NOMO-1 treated with dmso at 0.1 percent for 144 hours (cell line): ENCODE measurements at regions not wholly inside any gene's neighbourhood (a gene's known extent, or its start where the extent isn't known, plus 50 kb on each side); places are given as distances from the start of the nearest gene placed in this dataset.
"Not testable (repeated sequence)": the region's sequence is repeated elsewhere in the genome, so short reads cannot be mapped to it uniquely, and the experiment has no call there.

Experiments
- DNase-seq: peaks from one replicate; lab custom pipeline; 2025; ENCODE audit not compliant: unreplicated experiment; lab: John Stamatoyannopoulos, UW

GRCh38 chr4:12409507-12410190, 981.0 kb upstream of the HS3ST1 start:
- DNase-seq: no peak

- no peak for DNase-seq
Measured at GRCh38 chr4:12408364-12408763, 979.7 kb upstream of the HS3ST1 start.

- DNase-seq: no peak
Measured at GRCh38 chr4:12403175-12403574, 974.5 kb upstream of the HS3ST1 start.

GRCh38 chr4:12399781-12400180, 971.1 kb upstream of the HS3ST1 start:
- no peak for DNase-seq

- DNase-seq: no peak
Measured at GRCh38 chr4:12393631-12394262, 965.1 kb upstream of the HS3ST1 start.

- no peak for DNase-seq
Measured at GRCh38 chr4:12389604-12390003, 960.9 kb upstream of the HS3ST1 start.

GRCh38 chr4:12382567-12382966, 953.9 kb upstream of the HS3ST1 start:
- no peak for DNase-seq

- no peak for DNase-seq
Measured at GRCh38 chr4:12379191-12379590, 950.5 kb upstream of the HS3ST1 start.

GRCh38 chr4:12375805-12376204, 947.1 kb upstream of the HS3ST1 start:
- DNase-seq: no peak

- not testable (repeated sequence) for DNase-seq
Measured at GRCh38 chr4:12365869-12366268, 937.2 kb upstream of the HS3ST1 start.

- no peak for DNase-seq
Measured at GRCh38 chr4:12360391-12360790, 931.7 kb upstream of the HS3ST1 start.

GRCh38 chr4:12359420-12359819, 930.7 kb upstream of the HS3ST1 start:
- no peak for DNase-seq

GRCh38 chr4:12333083-12333482, 904.4 kb upstream of the HS3ST1 start:
- DNase-seq: not testable (repeated sequence)

- DNase-seq: no peak
Measured at GRCh38 chr4:12324965-12325364, 896.3 kb upstream of the HS3ST1 start.

- DNase-seq: no peak
Measured at GRCh38 chr4:12319765-12320164, 891.1 kb upstream of the HS3ST1 start.

GRCh38 chr4:12304905-12305304, 876.2 kb upstream of the HS3ST1 start:
- no peak for DNase-seq

- DNase-seq: no peak
Measured at GRCh38 chr4:12296366-12296765, 867.7 kb upstream of the HS3ST1 start.

- DNase-seq: no peak
Measured at GRCh38 chr4:12293906-12294525, 865.3 kb upstream of the HS3ST1 start.

GRCh38 chr4:12286351-12286750, 857.7 kb upstream of the HS3ST1 start:
- DNase-seq: no peak

GRCh38 chr4:12270546-12270945, 841.9 kb upstream of the HS3ST1 start:
- no peak for DNase-seq

- DNase-seq: no peak
Measured at GRCh38 chr4:12265554-12265953, 836.9 kb upstream of the HS3ST1 start.

GRCh38 chr4:12260453-12260852, 831.8 kb upstream of the HS3ST1 start:
- DNase-seq: no peak
